H1 (cell line): ENCODE measurements at regions not wholly inside any gene's neighbourhood (a gene's known extent, or its start where the extent isn't known, plus 50 kb on each side); places are given as distances from the start of the nearest gene placed in this dataset.

Experiments
- CTCF ChIA-PET: fragments of 300-600 bp; sonication (Branson Sonifier 250); formaldehyde crosslinking; loops from one replicate; lab custom pipeline; 2021; ENCODE audit not compliant: partially characterized antibody; lab: Charles Lee
- POLR2A ChIA-PET: fragments of 300-600 bp; sonication (Branson Sonifier 250); formaldehyde crosslinking; loops from one replicate; lab custom pipeline; 2021; ENCODE audit warnings: inconsistent platforms; ENCODE audit not compliant: partially characterized antibody; lab: Charles Lee
- DNase-seq, 2 experiments: peaks; one replicate each; pipeline versions ENCODE4 v3.0.0 to v3.0.0-alpha.2; 2010 to 2022; ENCODE audit warnings: low spot score in 2 of 2, low read depth in 1 of 2, mixed read lengths in 1 of 2
- FAIRE-seq: peaks from 2 replicates; lab custom pipeline; 2011; peaks lifted over from hg19 to GRCh38; lab: Jason Lieb, UNC
- H2AFZ ChIP-seq: 2 replicates; pipeline ENCODE4 v1.8.1; 2012; ENCODE audit warnings: low read length, inconsistent platforms
- H2AK5ac ChIP-seq: 2 replicates; pipeline ENCODE4 v1.6.1; 2013; ENCODE audit warnings: low read depth, low read length
- H2BK120ac ChIP-seq: replicated peaks from 2 replicates; pipeline ENCODE3; 2013; ENCODE audit warnings: low read depth, low read length, inconsistent platforms
- H2BK12ac ChIP-seq: 2 replicates; pipeline ENCODE4 v1.6.1; 2013; ENCODE audit warnings: low read depth, low read length
- H2BK15ac ChIP-seq: 2 replicates; pipeline ENCODE4 v1.6.1; 2013; ENCODE audit warnings: low read length
- H2BK20ac ChIP-seq: 2 replicates; pipeline ENCODE4 v1.6.1; 2013; ENCODE audit warnings: low read length
- H2BK5ac ChIP-seq: 2 replicates; pipeline ENCODE4 v1.6.1; 2013; ENCODE audit warnings: low read depth, low read length
- H3K14ac ChIP-seq: 2 replicates; pipeline ENCODE4 v1.6.1; 2013; ENCODE audit warnings: inconsistent platforms; ENCODE audit not compliant: insufficient read length
- H3K18ac ChIP-seq: 2 replicates; pipeline ENCODE4 v1.6.1; 2013; ENCODE audit warnings: low read length; ENCODE audit errors: extremely low read depth
- H3K23ac ChIP-seq: 2 replicates; pipeline ENCODE4 v1.6.1; 2013; ENCODE audit warnings: inconsistent platforms; ENCODE audit not compliant: insufficient read length
- H3K23me2 ChIP-seq: 2 replicates; pipeline ENCODE4 v1.6.1; 2013; ENCODE audit warnings: low read depth, low read length
- H3K27ac ChIP-seq: 2 replicates; pipeline ENCODE4 v1.6.1; 2011; ENCODE audit warnings: low read depth, low read length, inconsistent platforms
- H3K27me3 ChIP-seq, 4 experiments: replicated peaks in 1 of 4; 1 replicate in 1 of 4; 2 replicates in 3 of 4; pipeline versions ENCODE4 v1.6.1 to v1.8.1; 2011 to 2013; ENCODE audit warnings: low read length in 3 of 4, mild to moderate bottlenecking in 3 of 4, inconsistent platforms in 2 of 4, mixed read lengths in 2 of 4, moderate library complexity in 1 of 4; ENCODE audit not compliant: control insufficient read depth in 3 of 4, insufficient read depth in 3 of 4; ENCODE audit errors: extremely low read depth in 1 of 4
- H3K36me3 ChIP-seq, 4 experiments: 2 replicates each; pipeline versions ENCODE4 v1.6.1 to v1.8.1; 2011 to 2013; ENCODE audit warnings: mild to moderate bottlenecking in 4 of 4, low read length in 3 of 4, moderate library complexity in 2 of 4, control low read depth in 1 of 4, inconsistent platforms in 1 of 4; ENCODE audit not compliant: insufficient read depth in 4 of 4, control insufficient read depth in 2 of 4
- H3K4ac ChIP-seq: replicated peaks from 2 replicates; pipeline ENCODE3; 2013; ENCODE audit warnings: low read length, low read depth, mixed read lengths, inconsistent platforms; ENCODE audit not compliant: insufficient read length
- H3K4me1 ChIP-seq, 4 experiments: replicated peaks in 1 of 4; 1 replicate in 1 of 4; 2 replicates in 3 of 4; pipeline versions ENCODE4 v1.6.1 to v1.8.1; 2011 to 2013; ENCODE audit warnings: low read length in 3 of 4, inconsistent platforms in 2 of 4, mixed read lengths in 1 of 4; ENCODE audit not compliant: insufficient read depth in 4 of 4, control insufficient read depth in 3 of 4
- H3K4me2 ChIP-seq, 2 experiments: 2 replicates each; pipeline versions ENCODE4 v1.6.1 to v1.8.1; 2011 to 2013; ENCODE audit warnings: low read depth in 2 of 2, low read length in 2 of 2, control low read depth in 1 of 2, inconsistent platforms in 1 of 2, mild to moderate bottlenecking in 1 of 2; ENCODE audit not compliant: insufficient read depth in 1 of 2
- H3K4me3 ChIP-seq, 4 experiments: fragments of 200-600, 300-600 bp in 1 of 4; sonication (generic), shearing (Covaris generic), sonication (Bioruptor Twin) in 1 of 4; 2 replicates each; pipeline versions ENCODE4 v1.5.1 to v1.8.1; 2011 to 2016; ENCODE audit warnings: low read length in 4 of 4, low read depth in 3 of 4, control low read depth in 2 of 4, inconsistent platforms in 2 of 4, mild to moderate bottlenecking in 2 of 4, mixed read lengths in 1 of 4, moderate library complexity in 1 of 4; ENCODE audit not compliant: insufficient read depth in 2 of 4; ENCODE audit errors: extremely low read depth in 1 of 4
- H3K56ac ChIP-seq: replicated peaks from 2 replicates; pipeline ENCODE3; 2013; ENCODE audit warnings: low read depth, mild to moderate bottlenecking, mixed read lengths, low read length, inconsistent platforms; ENCODE audit not compliant: insufficient read length
- H3K79me1 ChIP-seq: 2 replicates; pipeline ENCODE4 v1.6.1; 2013; ENCODE audit warnings: low read depth, low read length, control low read depth
- H3K79me2 ChIP-seq, 2 experiments: 2 replicates each; pipeline versions ENCODE4 v1.6.1 to v1.8.1; 2012 to 2013; ENCODE audit warnings: low read length in 2 of 2, mild to moderate bottlenecking in 2 of 2, inconsistent platforms in 1 of 2; ENCODE audit not compliant: insufficient read depth in 2 of 2, control insufficient read depth in 1 of 2
- H3K9ac ChIP-seq, 4 experiments: replicated peaks in 1 of 4; 1 replicate in 1 of 4; 2 replicates in 3 of 4; pipeline versions ENCODE4 v1.6.1 to v1.8.1; 2011 to 2013; ENCODE audit warnings: low read depth in 3 of 4, low read length in 3 of 4, control low read depth in 2 of 4, mild to moderate bottlenecking in 2 of 4, moderate library complexity in 2 of 4, inconsistent platforms in 1 of 4; ENCODE audit errors: extremely low read depth in 1 of 4
- H3K9me3 ChIP-seq, 2 experiments: 2 replicates each; pipeline versions ENCODE4 v1.6.1 to v1.8.1; 2012 to 2013; ENCODE audit warnings: mild to moderate bottlenecking in 2 of 2, moderate library complexity in 2 of 2, control low read depth in 1 of 2, inconsistent platforms in 1 of 2, low read depth in 1 of 2, low read length in 1 of 2, mixed read lengths in 1 of 2; ENCODE audit not compliant: insufficient read depth in 2 of 2
- H4K20me1 ChIP-seq, 2 experiments: replicated peaks in 1 of 2; 2 replicates each; pipeline versions ENCODE3 to v1.8.1; 2011 to 2013; ENCODE audit warnings: inconsistent platforms in 2 of 2, low read length in 2 of 2, mild to moderate bottlenecking in 1 of 2; ENCODE audit not compliant: insufficient read depth in 2 of 2, control insufficient read depth in 1 of 2
- H4K5ac ChIP-seq: 2 replicates; pipeline ENCODE4 v1.6.1; 2013; ENCODE audit warnings: low read length, low read depth, mixed read lengths, inconsistent platforms; ENCODE audit not compliant: insufficient read length
- H4K8ac ChIP-seq: 2 replicates; pipeline ENCODE4 v1.8.0; 2013; ENCODE audit warnings: mild to moderate bottlenecking, moderate library complexity, low read length, inconsistent platforms; ENCODE audit not compliant: insufficient read depth; ENCODE audit errors: extremely low read depth
- H4K91ac ChIP-seq: replicated peaks from 2 replicates; pipeline ENCODE3; 2013; ENCODE audit warnings: low read length, mixed read lengths, inconsistent platforms; ENCODE audit not compliant: insufficient read length
- ASH2L ChIP-seq: fragments of 200-600, 300-600 bp; sonication (generic); IDR thresholded peaks from one replicate; pipeline ENCODE4 v1.7.1; 2017; ENCODE audit warnings: low read length
- CBX5 ChIP-seq: fragments of 300-800, 300-1000 bp; sonication (generic); IDR thresholded peaks from 2 replicates; pipeline ENCODE4 v1.7.1; 2016; ENCODE audit warnings: antibody characterized with exemption, low read length, low read depth
- CEBPB ChIP-seq: IDR thresholded peaks from 2 replicates; pipeline ENCODE4 v1.6.1; 2012; ENCODE audit warnings: low read depth, low read length
- GABPA ChIP-seq: IDR thresholded peaks from 2 replicates; pipeline ENCODE4 v1.6.1; 2011; ENCODE audit warnings: mild to moderate bottlenecking, low read length, moderate library complexity, borderline replicate concordance; ENCODE audit not compliant: insufficient read depth
- KDM1A ChIP-seq: fragments of 200-600, 300-600 bp; sonication (generic); IDR thresholded peaks from 2 replicates; pipeline ENCODE4 v1.7.1; 2016; ENCODE audit warnings: mild to moderate bottlenecking, low read length, borderline replicate concordance
- KDM4A ChIP-seq: IDR thresholded peaks from one replicate; pipeline ENCODE4 v1.7.1; 2012; ENCODE audit warnings: low read depth, mild to moderate bottlenecking, moderate library complexity, low read length, inconsistent platforms; ENCODE audit not compliant: severe bottlenecking
- PHF8 ChIP-seq: fragments of 200-600 bp; sonication (generic); conservative IDR thresholded peaks from 2 replicates; pipeline ENCODE4 v1.7.1; 2012; ENCODE audit warnings: low read depth, mild to moderate bottlenecking, inconsistent platforms, low read length, moderate library complexity
- POLR2AphosphoS5 ChIP-seq: IDR thresholded peaks from 2 replicates; pipeline ENCODE4 v1.6.1; 2011; ENCODE audit warnings: low read depth, low read length
- RFX5 ChIP-seq: IDR thresholded peaks from 2 replicates; pipeline ENCODE4 v1.6.1; 2011; ENCODE audit warnings: low read depth, low read length, improper control_type of control experiment, borderline replicate concordance
- SIRT6 ChIP-seq: IDR thresholded peaks from one replicate; pipeline ENCODE4 v1.7.1; 2012; ENCODE audit warnings: low read length, inconsistent platforms
- YY1 ChIP-seq: IDR thresholded peaks from 2 replicates; pipeline ENCODE4 v1.6.1; 2011; ENCODE audit warnings: low read depth, mild to moderate bottlenecking, low read length
- WGBS, 2 experiments: shearing (Covaris generic) in 1 of 2; methylation state at CpG; one replicate each; pipeline versions ENCODE4 v1.1.6 to v1.1.7; 2013 to 2015; ENCODE audit warnings: low lambda C conversion rate in 2 of 2, mixed read lengths in 2 of 2, inconsistent platforms in 1 of 2, low coverage in 1 of 2, missing lambda C conversion rate in 1 of 2; ENCODE audit not compliant: insufficient replicate concordance in 2 of 2, insufficient coverage in 1 of 2, insufficient read length in 1 of 2; ENCODE audit errors: extremely low coverage in 1 of 2, missing lambda C conversion rate in 1 of 2; 5-methylcytosine and 5-hydroxymethylcytosine counted together
- TF ChIP-seq, protein P1 (sequence below): IDR thresholded peaks from 2 replicates; pipeline ENCODE4 v1.6.1; 2011; ENCODE audit warnings: low read length, improper control_type of control experiment

DNA sequence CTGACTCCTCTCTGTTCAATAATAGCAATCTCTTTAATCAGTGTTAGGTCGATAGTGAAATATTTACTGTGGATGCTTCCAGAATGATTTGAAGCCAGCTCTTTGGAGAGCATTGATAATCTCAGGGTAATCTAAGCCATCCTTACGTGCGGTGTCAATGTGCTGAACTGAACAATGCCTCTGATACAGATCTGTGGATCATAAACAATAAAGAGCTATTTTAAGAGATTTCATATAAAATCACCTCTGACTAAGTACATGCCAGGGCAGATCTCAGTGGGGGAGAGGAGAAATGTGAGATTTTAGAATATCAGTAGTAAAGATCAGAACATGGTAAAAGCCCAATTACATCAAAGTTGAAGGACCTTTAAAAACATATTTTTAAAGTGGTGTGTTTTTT is 319.3 kb upstream of the GBE1 start:
- Histone ChIP-seq H3K23me2 (no peaks in the 10 kb centered on the region), H3K27ac (no peak overlapping the region), H3K4me1 (peaks cover 0 to 4% (median 2%) of the 10 kb centered on the region in 4 experiments; a peak in 2 of 7 replicates), H2BK20ac (no peak overlapping the region), H3K36me3 (no peaks in the 10 kb centered on the region), H3K23ac (no peak overlapping the region), H2BK5ac (no peak overlapping the region), H3K4me2 (no peak overlapping the region), H4K20me1 (no peaks in the 10 kb centered on the region), H2AFZ (peak overlapping the region; percentile 95), H3K9ac (no peak overlapping the region), H4K8ac (no peak overlapping the region), H3K56ac (no peak overlapping the region), H2BK120ac (no peak overlapping the region), H3K18ac (no peak overlapping the region), H3K4ac (no peak overlapping the region), H2BK12ac (no peak overlapping the region), H3K79me1 (no peaks in the 10 kb centered on the region), H3K79me2 (no peaks in the 10 kb centered on the region), H3K9me3 (no peaks in the 10 kb centered on the region), H2BK15ac (no peak overlapping the region), H2AK5ac (no peak overlapping the region), H4K91ac (no peak overlapping the region), H3K27me3 (no peaks in the 10 kb centered on the region), H3K4me3 (no peak overlapping the region), H4K5ac (no peak overlapping the region), H3K14ac (no peak overlapping the region)
- FAIRE-seq (no peak), DNase-seq (no peak)
- TF ChIP-seq CEBPB (no peak), KDM4A (no peak), PHF8 (no peak), CBX5 (no peak), GABPA (no peak), YY1 (no peak), KDM1A (no peak), RFX5 (no peak), SIRT6 (no peak), ASH2L (no peak), POLR2AphosphoS5 (no peak)
- TF ChIP-seq, protein P1, sequence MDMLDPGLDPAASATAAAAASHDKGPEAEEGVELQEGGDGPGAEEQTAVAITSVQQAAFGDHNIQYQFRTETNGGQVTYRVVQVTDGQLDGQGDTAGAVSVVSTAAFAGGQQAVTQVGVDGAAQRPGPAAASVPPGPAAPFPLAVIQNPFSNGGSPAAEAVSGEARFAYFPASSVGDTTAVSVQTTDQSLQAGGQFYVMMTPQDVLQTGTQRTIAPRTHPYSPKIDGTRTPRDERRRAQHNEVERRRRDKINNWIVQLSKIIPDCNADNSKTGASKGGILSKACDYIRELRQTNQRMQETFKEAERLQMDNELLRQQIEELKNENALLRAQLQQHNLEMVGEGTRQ: no peak
- CTCF ChIA-PET: interaction anchor here (1.1 to 1.9 kb wide), 3 partner anchors 51 to 171 kb away, joined by 3 to 6 read pairs (median 4); no protein-coding TSS in a partner anchor
- 82% methylated on average over 3 of the region's 3 CpGs; no CpG with 5 or more reads in 1 of the 2 experiments for WGBS, 2 experiments
- POLR2A ChIA-PET: interaction anchor here (0.6 kb wide), 1 partner anchor 9 kb away, joined by 3 read pairs; no protein-coding TSS in a partner anchor
